HG03432 (cell line): ENCODE measurements at regions not wholly inside any gene's neighbourhood (a gene's known extent, or its start where the extent isn't known, plus 50 kb on each side); places are given as distances from the start of the nearest gene placed in this dataset.
"Not testable (repeated sequence)": the region's sequence is repeated elsewhere in the genome, so short reads cannot be mapped to it uniquely, and the experiment has no call there.

Experiments used
- ATAC-seq: cut with Tn5 transposase; IDR thresholded peaks from one replicate; pipeline ENCODE4 v1.9.1; 2021; ENCODE audit warnings: mild to moderate bottlenecking, moderate library complexity; ENCODE audit not compliant: unreplicated experiment

DNA sequence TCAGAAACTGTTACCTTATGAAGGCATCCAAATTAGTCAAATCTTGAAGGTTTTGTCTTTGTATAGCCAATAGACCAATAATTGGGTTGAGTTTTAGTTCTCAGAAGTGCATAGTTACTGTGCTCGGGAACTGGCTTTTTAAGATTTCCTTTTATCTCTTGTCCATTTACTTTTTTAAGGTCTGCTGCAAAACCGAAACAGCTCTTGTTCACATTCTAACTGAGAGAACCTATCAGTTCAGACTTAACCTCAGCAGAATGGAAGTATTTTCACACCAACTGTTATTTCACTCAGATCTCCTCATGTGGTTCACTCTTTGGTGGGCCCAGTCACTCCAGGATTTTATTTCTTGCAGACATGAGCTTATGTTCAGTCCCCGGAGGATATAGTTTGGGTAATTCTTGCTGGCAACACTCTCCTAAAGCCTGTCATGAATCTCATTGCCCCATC is 55.5 kb downstream of the TPBG start:
- ATAC-seq = peak; percentile 81

DNA sequence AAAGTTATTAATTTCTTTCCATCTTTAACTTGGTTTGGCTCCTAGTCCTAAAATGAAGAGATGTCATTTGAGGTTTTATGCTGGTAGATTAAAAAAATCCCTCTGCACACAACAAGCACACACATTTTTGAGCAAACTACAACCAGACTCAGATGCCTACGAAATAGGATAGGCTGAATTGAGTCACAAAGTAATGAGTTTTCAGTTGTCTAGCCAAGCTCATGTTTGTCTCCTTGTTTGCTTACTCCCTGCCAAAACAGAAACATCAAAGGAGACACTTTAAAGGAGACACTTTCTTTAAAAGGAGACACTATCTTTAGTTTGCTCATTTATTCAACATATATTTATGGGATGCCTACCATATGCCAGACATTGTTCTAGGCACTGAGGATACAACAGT is 56.2 kb downstream of the TPBG start:
- no peak for ATAC-seq

DNA sequence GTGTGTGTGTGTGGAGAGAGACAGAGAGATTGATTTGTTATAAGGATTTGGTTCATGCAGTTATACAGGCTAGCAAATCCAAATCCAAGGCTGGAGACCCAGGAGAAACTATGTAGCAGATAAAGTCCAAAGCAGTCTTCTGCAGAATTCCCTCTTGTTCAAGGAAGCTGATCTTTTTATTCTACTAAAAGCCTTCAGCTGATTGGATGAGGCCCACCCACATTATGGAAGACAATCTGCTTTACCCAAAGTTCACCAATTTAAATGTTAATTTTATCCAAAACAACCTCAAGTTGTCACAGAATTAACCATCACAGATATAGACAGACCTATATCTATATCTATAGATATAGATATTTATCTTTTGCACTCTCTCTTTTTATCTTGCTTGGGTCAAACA is 67.0 kb downstream of the TPBG start:
- ATAC-seq = no peak

DNA sequence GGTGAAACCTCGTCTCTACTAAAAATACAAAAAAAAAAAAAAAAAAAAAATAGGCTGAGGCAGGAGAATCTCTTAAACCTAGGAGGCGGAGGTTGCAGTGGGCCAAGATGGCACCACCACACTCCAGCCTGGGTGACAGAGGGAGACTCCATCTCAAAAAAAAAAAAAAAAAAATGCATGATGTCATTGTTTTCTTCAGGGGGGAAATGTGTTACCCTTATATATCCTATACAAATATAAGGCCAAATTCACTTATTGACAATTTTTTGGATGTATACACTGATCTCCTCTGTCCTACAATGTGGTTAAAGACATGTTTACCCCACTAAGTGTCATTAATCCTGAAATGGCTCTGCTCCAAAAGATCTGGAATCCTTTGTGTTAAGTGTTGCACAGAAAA is 73.1 kb downstream of the TPBG start:
- ATAC-seq = no peak

DNA sequence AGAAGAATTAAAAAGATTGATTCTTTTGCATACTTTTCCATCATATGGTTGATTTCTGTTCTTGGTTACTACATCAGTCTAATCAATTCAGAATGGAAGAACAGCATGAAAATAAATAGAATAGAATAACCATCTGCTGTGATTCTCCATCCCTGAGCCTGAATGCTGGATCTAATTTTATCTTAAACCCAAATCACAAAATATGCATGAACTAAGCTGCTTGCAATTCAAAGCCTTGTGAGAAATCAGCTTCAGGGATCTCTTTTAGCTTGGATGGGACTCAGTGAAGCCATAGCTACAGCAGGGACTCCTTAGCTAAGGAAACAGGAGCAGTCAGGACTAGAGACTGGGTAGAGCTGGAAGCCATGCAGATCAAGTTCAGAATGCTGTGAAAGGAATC is 74.1 kb downstream of the TPBG start:
- ATAC-seq = no peak

DNA sequence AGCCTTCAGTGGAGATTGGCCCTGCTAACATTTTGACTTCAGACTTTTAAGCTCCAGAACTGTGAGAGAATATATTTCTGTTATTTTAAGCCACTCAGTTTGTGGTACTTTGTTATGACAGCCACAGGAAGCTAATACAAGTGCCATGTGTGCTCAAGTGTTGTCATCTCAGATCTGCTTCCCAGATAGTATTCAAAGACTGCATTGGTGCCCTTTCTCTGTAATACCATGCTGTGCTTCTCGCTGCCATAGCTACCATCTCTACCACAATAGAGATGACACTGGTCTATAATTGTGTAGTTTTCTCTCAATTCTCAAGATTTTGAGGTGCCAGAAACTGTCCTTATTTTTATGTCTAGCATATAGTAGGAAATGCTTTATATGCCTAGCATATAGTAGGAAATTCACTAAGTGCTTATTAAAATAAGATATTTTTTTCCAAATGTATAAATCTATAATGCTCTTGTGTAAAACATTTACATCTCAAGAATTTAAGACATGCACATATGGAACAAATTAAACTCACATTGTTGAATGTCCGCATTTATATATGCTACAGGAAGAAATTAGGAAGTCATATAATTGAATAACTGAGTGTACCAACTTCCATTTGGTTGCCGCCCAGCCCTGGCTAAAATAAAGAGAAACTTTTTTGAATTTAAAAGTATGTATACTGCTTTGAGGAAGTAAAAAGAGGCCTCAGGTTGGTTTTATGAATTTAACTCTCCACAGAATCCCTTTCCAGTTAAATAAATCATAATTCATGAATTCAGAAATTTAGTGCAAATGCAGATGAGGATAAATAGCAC is 77.6 kb downstream of the TPBG start:
- ATAC-seq = no peak

DNA sequence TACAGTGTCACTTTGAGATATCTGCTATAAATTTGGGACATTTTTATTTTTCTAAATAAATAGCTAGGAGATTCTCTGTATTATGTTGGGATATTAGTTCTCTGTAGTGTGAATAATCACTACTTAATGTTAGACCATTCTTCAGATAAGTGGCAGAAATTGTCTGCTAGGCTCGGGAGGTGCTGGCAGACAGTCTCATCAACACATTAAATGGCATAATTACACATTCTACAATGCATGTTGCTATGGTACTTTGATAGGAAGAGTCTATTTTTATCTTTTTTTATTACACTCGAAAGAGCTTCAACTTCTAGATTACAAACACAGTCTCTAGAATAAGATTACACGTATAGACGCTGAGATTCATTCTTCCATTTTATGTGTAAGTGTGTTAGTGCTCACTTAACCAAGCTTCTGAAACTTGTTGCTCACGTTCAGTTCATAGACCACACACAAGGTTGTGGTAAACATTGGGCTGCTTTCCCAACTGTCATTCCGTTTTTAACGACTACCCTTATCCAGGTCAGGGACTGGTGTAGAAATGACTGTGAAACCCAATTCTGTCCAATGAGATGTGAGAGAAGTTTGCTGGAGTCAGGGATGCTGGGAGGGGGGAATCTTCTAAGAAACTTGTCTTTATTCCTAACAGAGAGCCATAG is 78.6 kb downstream of the TPBG start:
- ATAC-seq = no peak

DNA sequence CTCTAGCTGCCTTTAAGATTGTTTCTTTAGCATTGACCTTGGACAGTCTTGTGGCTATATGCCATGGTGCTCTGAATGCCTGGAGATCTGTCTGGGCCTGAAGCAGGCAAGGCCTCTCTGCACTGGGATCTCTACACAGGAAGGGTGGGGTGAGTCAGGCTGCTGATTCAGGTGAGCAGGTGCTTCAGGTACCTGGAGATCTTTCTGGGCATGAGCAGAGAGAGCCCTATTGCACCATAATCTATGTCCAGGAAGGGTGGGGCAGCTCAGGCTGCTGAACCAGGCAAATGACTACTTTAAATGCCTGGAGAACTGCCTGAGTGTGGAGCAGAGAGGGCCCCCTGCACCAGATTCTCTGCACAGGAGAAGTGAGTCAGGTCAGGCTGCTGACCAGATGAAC is 94.5 kb downstream of the TPBG start:
- ATAC-seq = no peak

DNA sequence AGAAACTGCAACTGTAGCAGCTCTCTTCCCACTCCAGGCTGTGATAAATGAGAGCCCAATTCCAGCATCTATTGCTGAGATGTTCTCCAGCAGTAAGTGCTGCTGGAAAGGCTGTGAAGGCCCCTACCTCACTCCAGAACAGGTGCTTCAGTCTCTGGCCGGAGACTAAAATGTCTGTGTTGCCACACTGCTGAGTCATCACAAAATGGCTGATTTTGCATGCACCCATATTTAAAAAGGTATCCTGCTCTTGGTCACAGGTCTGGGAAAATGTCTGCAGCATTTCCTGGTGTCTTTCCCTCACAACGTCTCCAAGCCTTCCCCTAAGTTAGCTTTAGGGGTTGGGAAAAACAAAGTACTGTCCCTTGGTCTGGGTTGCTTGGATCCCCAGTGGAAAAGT is 95.1 kb downstream of the TPBG start:
- ATAC-seq = no peak

DNA sequence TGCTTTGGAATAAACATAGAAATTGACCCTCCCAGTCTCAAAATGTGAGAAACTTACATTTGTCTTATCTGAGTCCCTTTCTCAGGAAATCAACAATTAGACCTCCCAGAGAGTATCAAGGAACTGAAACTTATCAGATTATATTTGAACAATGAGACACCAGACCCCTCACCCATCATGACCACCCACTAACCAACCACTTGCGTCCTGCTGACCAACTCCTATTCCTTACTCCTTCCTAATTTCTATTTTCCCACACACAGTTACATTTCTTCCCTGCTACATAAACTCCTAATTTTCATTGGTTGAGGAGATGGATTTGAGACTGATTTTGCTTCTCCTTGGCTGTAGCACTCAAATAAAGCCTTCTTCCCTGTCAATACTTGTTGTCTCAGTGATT is 97.9 kb downstream of the TPBG start:
- ATAC-seq = no peak

DNA sequence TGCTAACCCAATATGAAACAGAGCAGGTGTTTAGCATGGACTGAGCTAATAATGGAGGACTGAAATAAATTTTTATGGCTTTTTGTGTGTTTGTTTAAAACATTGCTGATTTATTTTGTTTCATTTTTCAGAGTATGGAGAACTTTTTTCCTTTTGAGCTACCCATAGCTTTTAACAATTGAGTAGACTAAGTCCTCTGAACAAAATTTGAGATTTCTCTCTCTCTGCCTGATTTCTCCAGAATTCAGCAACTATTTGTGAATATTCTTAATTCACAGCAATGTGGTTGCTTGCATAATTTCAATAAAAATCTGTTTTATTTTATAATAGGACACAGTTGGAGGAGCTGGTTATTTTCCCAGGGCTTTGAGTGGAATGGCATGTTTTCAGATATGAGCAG is 103.7 kb downstream of the TPBG start:
- no peak for ATAC-seq

DNA sequence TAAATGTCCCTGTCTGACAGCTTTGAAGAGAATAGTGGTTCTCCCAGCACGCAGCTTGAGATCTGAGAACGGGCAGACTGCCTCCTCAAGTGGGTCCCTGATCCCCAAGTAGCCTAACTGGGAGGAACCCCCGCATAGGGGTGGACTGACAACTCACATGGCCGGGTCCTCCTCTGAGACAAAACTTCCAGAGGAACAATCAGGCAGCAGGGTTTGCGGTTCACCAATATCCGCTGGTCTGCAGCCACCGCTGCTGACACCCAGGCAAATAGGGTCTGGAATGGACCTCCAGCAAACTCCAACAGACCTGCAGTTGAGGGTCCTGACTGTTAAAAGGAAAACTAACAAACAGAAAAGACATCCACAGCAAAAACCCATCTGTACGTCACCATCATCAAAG is 106.5 kb downstream of the TPBG start:
- not testable (repeated sequence) for ATAC-seq

DNA sequence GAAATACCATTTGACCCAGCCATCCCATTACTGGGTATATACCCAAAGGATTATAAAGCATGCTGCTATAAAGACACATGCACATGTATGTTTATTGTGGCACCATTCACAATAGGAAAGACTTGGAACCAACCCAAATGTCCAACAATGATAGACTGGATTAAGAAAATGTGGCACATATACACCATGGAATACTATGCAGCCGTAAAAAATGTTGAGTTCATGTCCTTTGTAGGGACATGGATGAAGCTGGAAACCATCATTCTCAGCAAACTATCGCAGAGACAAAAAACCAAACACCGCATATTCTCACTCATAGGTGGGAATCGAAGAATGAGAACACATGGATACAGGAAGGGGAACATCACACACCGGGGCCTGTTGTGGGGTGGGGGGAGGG is 111.5 kb downstream of the TPBG start:
- not testable (repeated sequence) for ATAC-seq

DNA sequence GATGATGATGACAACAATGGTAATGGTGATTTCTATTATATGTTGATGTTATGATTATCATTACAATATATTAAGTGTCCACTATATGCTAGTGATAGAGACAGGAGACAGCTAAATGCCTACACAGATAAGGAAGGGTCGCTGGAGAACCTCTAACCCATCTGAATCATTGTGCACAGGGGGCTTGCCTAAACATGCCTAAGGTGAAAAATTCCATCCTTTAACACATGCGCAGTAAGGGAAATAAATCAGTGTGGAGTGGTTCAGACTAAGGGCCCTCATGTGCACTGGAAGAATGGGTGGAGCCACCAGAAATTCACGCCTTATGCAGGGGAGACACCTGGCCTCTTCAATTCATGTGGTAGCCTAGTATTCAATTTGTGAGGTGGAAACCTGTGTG is 120.4 kb downstream of the TPBG start:
- ATAC-seq = no peak

DNA sequence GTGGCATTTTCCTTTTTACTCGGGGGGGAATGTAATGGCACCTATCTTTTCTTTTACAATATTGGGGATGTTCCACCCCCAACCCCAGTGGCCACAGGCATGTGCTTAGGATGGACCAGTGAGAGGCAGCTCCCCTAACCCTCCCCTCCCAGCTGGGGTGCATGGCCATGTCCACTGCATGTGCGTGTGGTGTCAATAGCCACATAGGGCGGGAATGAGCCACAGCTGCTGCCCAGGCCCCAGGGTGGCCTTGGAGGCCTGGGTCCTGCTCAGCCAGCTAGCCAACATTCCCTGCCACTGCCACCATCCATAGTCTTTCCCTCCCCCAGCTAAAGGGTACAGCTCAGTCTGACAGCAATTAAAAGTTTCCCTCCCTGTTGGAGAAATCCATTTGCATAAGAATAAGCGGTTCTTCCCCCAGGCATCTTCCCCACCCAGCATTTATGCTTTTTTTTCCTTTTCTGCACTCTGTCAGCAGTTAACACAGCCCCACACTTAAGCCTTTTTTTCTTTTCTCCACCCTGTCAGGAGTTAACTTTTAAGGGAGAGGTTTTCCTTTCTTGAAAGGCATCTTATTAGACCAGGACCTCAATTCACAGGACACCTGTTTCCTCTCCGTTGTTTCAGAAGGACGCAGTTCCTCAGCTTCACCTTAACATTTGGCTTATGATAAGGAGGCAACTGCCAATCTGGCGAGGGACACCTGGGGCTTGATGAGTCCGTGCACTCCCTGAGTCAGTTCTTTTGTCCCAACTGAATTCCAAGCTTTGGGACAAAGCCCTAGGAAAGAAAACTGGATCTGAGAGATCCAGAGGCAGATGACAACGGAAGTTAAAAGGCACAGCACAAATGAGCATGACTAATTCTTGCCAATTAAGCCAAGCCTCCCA is 121.4 kb downstream of the TPBG start:
- ATAC-seq = no peak

DNA sequence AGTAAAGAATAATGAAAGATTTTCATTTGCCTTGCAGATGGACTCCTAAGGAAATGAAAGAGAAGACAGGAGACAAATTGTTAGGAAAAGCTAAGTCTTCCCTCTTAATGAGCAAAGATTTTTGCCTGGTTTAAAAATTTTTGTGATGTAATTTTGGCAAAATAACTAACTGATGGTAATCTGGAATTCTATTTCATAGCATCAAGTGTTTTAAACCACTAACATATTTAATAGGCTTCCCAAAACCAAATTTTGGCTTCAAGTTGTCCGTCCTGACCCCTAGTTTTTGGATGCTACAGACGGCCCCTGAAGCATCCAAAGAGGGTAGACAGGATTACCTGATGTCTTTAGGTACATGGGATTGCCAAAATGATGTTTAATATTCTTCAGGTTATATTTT is 124.3 kb downstream of the TPBG start:
- ATAC-seq = no peak

DNA sequence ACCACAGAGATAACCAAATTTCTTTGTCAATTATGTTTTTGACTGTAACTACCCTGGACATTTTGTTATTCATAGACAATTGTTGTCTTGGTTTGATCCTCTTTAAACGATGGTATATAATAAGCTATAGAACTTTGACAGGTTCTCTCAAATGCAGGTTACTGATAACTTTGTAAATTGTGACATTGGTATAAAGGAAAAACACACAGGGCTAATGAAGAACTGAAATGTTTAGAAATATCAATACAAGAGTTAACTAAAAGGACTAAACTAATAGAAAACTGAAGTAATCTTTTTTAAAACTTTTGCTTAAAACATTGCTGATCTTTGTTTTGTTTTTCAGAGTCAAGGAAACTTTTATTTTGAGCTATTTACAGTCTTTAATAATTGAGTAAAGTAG is 124.8 kb downstream of the TPBG start:
- ATAC-seq = no peak

DNA sequence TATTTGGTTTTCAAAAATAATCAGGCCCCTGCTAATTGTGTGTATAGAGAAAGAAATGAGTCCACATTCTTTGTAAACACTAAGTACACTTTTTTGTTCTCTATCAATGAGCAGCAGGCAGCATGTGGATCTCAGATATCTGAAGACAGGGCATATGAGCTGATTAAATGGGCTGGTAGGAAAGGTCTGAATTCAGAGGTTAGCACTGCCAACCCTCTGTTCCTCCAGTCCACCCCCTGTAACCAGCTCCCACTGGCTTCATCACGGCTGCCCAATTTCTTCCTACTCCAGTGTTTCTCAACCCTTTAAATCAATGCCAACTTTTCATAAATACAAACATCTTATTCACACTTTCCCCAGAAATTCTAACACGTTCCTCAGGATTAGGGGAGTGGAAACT is 128.5 kb downstream of the TPBG start:
- no peak for ATAC-seq

DNA sequence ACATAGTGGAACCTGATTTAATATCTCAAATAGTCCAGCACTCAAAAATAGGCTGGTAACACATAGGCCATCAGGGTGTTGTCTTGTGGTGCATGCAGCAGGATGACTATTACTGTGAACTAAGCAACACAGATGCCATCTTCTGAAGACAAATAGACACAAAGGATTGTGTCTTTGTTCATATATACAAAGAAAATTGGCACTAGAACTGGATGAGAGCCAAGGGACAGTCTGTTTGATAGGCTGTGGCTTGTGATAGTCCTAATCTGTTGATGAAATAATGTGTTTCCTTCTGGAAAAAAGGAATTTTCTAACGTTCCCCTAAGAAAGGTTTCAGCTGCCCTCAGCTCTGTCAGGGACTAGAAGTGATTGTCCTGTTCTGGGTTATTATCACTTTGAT is 129.8 kb downstream of the TPBG start:
- no peak for ATAC-seq

DNA sequence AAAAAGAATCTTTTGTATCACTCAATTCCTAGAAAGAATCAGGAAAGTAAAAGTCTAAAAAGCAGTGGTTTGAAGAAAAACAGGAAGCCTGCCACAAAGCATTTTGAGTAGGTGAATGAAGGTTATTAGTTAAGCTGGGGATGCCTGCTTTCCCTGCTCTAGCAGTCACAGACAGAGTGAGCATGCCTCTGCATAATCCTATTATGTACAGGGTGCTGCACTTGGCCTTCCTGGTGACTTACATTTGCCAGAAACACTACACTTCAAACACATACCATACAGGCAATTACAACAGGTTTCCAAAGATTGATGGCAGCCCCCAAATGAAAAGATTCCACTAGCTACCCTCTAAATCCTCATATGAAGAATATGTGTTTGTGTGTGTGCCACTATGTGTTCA is 130.8 kb downstream of the TPBG start:
- no peak for ATAC-seq

DNA sequence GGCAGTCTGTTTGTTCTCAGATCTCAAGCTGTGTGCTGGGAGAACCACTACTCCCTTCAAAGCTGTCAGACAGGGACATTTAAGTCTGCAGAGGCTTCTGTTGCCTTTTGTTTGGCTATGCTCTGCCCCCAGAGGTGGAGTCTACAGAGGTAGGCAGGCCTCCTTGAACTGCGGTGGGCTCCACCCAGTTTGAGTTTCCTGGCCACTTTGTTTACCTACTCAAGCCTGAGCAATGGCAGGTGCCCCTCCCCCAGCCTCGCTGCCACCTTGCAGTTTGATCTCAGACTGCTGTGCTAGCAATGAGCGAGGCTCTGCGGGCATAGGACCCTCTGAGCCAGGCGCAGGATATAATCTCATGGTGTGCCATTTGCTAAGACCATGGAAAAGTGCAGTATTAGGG is 138.3 kb downstream of the TPBG start:
- ATAC-seq = not testable (repeated sequence)

DNA sequence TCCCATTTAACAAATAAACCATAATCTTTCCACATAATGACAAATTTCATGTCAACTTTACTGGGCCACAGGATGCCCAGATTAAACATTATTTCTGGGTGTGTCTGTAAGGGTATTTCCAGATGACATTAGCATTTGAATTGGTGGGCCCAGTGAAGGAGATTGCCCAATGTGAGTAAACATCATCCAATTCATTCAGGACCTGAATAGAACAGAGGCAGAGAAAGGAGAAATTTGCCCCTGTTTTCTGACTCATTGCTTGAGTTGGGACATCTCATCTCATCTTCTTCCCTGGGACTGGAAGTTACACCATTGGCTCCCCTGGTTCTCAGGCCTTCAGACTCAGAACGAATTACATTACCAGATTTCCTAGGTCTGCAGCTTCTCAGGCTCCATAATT is 142.9 kb downstream of the TPBG start:
- no peak for ATAC-seq
